EH (cell line): ENCODE measurements at regions not wholly inside any gene's neighbourhood (a gene's known extent, or its start where the extent isn't known, plus 50 kb on each side); places are given as distances from the start of the nearest gene placed in this dataset.
A peak's percentile ranks its signal among the peaks of the same experiment; 100 is the strongest.
"Not testable (repeated sequence)": the region's sequence is repeated elsewhere in the genome, so short reads cannot be mapped to it uniquely, and the experiment has no call there.

ENCODE experiments used
- DNase-seq: peaks from one replicate; pipeline ENCODE4 v3.0.0-alpha.2; 2015; ENCODE audit warnings: low read depth

DNA sequence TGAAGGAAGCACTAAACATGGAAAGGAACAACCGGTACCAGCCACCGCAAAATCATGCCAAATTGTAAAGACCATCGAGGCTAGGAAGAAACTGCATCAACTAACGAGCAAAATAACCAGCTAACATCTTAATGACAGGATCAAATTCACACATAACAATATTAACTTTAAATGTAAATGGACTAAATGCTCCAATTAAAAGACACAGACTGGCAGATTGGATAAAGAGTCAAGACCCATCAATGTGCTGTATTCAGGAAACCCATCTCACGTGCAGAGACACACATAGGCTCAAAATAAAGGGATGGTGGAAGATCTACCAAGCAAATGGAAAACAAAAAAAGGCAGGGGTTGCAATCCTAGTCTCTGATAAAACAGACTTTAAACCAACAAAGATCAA lies 206.3 kb downstream of the SLC38A4 start:
- not testable (repeated sequence) for DNase-seq

- not testable (repeated sequence) for DNase-seq
These were observed 208.1 kb downstream of the SLC38A4 start for GRCh38 chr12:46617737-46618136.

DNA sequence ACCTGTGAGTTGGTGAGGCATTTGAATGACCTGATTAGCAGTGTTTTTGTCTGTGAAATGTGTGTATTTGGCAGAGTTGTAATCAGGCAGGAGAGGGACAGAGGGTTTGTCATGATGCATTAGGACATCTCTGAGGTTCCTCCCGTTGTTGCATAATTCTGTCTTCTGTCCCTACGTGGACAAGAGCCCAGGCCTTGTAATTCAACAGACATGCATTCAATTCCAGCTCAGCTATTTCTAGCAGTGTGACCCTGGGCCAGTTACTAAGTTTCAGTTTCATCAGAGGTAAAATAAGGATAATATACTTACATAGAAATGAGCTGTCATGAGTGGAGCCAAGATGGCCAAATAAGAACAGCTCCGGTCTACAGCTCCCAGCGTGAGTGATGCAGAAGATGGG lies 208.6 kb downstream of the SLC38A4 start:
- peak; percentile 89 for DNase-seq

GRCh38 chr12:46610754-46611153 lies 215.0 kb downstream of the SLC38A4 start:
- no peak for DNase-seq

DNA sequence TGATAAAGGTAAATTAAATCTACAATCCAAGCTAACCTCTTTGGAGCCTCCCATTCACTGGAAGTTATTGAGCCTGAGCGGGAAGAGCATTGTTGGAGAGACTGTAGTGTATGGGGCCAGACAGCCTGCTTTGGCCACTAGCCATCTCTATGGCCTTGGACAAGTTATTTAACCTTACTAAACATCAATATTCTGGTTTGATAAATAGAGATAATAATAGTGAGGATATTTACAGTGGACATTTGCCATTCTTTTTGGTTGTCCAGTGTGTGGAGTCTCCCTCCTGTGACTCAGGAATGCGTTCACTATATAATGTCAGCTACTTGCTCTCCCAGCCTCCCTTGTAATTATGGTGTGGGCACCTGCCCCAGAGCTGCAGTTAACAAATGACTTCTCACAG lies 216.1 kb downstream of the SLC38A4 start:
- no peak for DNase-seq

GRCh38 chr12:46609273-46609623 lies 216.5 kb downstream of the SLC38A4 start:
- no peak for DNase-seq

DNA sequence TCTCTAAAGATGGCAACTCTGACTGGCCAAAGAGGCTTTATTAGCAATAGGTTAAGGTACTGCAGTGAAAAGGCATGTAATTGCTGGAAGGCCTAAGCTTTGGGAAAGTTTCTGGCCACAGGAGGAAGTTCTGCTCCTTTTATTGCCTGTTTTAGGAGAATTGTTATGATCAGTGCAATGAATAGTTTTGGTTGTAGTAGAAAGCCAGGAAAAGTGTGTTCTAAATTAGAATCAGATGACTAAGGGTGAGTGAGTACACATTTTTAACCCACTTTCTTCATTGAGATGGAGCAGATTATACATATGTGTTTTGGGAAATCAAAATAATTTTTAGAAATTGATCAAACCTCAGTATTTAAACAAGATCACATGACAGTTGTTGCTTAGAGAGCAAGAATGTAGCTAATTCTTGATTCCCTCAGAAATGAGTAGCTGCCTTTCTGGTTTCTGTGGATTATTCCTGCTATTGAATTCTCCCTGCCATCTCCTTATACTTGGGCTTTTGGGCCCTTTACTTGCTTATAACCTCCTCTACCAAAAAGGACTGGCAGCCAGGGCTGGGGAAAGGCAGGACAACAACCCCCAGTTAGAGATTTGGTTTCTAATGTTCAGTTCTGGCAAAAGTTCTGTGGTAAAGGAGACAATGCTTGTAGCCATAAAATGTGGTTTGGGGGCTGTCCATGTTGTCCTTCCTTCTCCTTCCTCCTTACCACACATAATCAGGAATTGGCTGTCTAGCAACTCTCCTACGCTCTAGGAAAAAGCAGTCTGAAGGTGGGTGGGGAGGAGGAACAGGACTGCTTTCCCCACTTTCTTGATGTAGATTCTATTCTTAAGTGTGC lies 217.1 kb downstream of the SLC38A4 start:
- peak; percentile 90 for DNase-seq

GRCh38 chr12:46604684-46605083 lies 221.1 kb downstream of the SLC38A4 start:
- DNase-seq, result no peak

DNA sequence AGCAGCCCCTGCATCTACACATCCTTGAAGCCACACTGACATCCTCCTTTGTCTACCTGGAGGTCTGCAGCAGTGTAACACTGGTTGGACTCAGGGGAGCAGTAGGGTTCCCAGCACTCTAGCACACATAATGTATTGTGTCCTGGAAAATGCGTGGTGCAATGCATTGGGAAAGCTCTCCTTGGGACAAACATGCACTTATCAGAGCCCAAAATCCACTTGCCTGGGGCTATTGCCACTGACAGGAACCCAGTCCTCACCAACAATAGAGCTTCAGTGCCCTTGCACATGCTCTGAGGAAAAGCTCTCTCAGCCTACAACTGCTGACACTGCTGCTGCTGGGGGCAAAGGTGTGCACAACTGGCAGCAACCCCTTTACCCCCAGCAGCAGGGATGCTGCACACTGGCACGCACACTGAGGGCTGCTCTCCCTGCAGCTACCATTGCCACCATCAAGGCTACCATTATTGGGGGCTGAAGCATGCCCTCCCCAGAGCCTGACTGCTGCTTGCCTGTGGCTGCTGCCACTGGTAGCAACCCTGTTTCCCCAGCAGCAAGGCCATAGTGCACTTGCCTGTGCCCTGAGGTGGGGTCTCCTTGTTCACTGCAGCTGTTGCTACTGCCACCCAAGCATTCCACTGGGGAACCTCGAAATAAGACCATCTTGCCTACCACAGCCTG lies 221.9 kb downstream of the SLC38A4 start:
- no peak for DNase-seq

DNA sequence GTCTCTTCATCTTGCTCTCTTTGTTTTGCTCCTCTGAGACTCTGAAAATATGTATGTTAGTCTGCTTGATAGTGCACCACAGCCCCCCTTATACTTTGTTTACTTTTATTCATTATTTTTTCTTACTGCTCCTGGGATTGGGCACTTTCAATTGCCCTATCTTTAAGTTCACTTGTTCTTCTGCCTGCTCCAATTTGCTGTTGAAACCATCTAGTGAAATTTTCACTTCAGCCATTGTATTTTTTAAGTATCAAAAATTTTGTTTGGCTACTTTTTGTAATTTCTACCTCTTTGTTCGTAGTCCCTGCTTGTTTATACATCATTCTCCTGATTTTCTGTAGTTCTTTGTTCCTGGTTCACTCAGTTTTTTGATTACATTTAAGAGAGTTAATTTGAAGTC lies 223.3 kb downstream of the SLC38A4 start:
- no peak for DNase-seq

- DNase-seq, result no peak
These were observed 218.6 kb upstream of the SLC38A2 start for GRCh38 chr12:46590991-46591703.

GRCh38 chr12:46585854-46586621 lies 213.5 kb upstream of the SLC38A2 start:
- DNase-seq, result peak; percentile 87

DNA sequence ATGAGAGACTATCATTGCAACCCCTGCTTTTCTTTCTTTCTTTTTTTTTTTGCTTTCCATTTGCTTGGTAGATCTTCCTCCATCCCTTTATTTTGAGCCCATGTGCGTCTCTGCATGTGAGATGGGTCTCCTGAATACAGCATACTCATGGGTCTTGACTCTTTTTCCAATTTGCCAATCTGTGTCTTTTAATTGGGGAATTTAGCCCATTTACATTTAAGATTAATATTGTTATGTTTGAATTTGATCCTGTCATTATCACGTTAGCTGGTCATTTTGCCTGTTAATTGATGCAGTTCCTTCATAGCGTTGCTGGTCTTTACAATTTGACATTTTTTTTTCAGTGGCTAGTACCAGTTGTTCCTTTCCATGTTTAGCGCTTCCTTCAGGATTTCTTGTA lies 211.5 kb upstream of the SLC38A2 start:
- not testable (repeated sequence) for DNase-seq

DNA sequence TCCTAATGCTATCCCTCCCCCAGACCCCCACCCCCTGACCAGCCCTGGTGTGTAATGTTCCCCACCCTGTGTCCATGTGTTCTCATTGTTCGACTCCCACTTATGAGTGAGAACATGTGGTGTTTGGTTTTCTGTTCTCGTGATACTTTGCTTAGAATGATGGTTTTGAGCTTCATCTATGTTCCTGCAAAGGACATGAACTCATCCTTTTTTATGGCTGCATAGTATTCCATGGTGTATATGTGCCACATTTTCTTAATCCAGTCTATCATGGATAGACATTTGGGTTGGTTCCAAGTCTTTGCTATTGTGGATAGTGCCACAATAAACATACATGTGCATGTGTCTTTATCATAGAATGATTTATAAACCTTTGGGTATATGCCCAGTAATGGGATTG lies 209.4 kb upstream of the SLC38A2 start:
- not testable (repeated sequence) for DNase-seq

DNA sequence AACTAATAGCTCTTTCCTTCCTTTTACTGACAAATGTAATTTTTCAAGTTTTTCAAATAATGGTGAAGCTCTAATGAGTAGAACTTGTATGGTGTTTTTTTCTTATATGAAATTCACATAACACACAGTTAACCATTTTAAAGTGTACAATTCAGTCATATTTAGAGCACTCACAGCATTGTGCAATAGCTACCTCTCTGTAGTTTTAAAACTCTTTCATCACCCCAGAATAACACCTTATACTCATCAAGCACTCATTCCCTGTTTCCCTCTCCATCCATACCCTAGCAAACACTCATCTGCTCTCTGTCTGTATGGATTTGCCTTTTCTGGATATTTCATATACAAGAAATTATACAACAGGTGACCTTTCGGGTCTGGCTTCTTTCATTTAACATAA lies 207.9 kb upstream of the SLC38A2 start:
- DNase-seq, result no peak

GRCh38 chr12:46579474-46579873 lies 206.9 kb upstream of the SLC38A2 start:
- no peak for DNase-seq

DNA sequence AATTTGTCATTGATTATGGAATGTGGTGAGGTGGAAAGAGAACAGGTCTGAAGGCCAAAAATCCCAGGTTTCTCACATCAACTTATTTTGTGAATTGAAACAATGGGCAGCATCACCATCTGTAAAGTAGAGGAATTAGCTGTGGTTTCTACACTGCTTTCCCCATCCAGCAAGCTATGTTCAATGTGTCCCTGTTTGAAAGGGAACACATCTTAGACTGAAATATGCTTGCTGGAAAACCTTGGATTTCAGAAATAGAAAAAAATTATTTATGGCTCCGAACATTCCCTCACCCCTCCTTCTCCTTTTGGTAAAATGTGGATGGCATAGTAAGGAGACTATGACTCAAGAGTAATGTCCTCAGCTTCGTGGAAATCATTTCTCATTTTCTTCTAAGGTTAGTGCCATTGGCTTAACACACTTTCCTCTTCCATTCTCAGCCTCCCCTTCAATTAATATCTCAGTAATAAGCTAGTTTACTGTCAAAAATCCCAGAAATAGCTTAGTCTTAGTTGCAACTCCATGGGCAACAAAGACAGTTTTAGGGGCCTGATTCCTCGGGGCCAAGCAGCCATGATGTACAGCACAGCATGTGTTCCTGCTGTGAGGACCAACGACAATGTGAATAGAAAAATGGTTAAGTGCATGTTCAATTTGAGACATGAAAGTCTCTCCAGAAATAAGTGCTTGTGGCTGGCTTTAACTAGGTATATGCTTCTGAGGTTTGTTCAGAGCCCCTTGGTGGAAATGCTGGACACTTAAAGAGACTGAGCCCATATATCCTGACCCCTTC lies 205.8 kb upstream of the SLC38A2 start:
- no peak for DNase-seq

DNA sequence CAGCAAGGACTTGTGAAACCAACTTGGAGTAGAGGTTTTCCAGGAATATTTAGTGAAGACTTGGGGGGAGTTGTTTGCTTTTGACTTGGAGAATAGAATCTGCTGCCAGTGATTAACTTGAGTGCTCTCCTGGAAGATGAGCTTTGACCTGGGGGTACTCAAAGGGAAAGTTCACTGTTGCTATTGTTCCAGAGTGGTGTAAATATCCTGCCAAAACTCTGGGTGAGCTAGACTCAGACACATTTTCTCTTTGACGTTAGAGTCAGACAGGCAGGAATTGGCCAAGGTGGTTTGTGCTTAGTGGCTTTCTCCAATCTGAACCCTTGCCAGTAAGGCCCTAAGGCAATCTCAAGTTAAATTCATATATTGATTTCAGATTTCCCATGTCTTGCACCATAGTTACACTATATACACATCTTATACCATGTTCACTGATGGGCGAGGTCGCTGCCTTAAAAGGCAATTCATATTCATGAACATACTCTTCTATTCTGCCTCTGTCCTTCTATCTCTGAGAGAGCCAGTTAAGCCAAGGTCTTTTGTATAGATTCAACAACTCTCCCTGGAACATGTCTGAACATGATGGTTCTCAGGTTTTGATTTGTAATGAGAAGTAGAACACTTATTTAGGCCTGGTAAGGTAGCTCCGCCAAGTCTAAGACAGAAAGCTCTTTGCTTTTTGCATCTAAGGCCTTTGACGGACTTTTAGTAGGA lies 204.6 kb upstream of the SLC38A2 start:
- DNase-seq, result no peak

DNA sequence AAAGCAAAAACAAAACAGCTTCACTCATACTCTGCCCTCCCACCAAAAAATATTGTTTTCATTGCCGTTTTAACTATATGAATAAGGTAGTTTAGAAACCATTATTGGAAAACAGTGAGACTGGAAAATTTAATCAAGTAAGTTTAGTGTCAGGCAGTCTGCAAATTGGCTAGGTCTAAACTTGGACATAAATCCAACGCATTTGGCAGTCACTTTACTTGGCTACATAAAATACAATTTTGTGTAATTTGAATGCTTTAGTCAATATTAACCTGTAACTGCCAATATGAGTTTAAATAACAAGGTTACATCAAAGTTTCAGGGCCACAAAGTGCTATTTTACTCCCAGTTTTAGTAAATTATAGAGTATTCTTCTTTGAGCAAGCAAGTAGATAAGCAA lies 202.3 kb upstream of the SLC38A2 start:
- DNase-seq, result no peak

- no peak for DNase-seq
These were observed 200.7 kb upstream of the SLC38A2 start for GRCh38 chr12:46573347-46573658.
